22Rv1 (cell line): ENCODE measurements at regions not wholly inside any gene's neighbourhood (a gene's known extent, or its start where the extent isn't known, plus 50 kb on each side); places are given as distances from the start of the nearest gene placed in this dataset.

Experiments
- ZFX ChIP-seq: fragments of 450-650 bp; IDR thresholded peaks from 2 replicates; pipeline ENCODE4 v1.6.1; 2017; ENCODE audit warnings: antibody characterized with exemption, borderline replicate concordance
- TF ChIP-seq, protein P1 (sequence below): fragments of 450-650 bp; IDR thresholded peaks from 2 replicates; pipeline ENCODE4 v1.5.1; 2017; ENCODE audit warnings: mild to moderate bottlenecking

DNA sequence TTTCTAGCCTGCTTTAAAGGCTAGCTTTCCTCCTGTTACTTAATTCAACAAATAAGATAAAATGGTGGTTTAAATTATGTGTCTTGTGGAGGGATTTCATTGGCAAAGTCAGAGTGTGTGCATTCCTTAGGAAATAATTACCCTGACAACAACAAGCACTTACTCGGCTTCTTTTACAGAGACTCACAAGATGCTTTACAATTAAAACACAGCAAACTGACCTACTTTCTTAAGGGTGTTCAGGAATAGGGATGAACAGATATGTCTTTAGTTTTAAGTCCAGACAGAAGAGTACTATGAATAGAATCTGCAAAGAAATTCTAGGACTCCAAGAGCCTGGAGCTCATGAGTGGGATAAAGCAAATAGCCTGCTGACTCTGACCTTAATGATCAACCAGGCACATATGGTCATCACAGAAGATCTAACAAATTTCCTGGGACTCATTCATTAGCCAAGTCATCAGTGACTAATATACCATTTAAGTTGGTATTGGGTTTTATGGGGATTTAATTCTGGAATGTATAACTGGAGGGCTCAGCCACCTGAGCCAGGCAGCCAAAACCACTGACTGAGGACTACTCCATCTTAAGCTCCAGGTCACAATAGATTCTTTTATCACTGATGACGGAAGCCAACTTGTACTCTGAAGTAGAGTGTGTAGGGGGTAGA lies 161.8 kb upstream of the RIMS1 start:
- TF ChIP-seq, protein P1, sequence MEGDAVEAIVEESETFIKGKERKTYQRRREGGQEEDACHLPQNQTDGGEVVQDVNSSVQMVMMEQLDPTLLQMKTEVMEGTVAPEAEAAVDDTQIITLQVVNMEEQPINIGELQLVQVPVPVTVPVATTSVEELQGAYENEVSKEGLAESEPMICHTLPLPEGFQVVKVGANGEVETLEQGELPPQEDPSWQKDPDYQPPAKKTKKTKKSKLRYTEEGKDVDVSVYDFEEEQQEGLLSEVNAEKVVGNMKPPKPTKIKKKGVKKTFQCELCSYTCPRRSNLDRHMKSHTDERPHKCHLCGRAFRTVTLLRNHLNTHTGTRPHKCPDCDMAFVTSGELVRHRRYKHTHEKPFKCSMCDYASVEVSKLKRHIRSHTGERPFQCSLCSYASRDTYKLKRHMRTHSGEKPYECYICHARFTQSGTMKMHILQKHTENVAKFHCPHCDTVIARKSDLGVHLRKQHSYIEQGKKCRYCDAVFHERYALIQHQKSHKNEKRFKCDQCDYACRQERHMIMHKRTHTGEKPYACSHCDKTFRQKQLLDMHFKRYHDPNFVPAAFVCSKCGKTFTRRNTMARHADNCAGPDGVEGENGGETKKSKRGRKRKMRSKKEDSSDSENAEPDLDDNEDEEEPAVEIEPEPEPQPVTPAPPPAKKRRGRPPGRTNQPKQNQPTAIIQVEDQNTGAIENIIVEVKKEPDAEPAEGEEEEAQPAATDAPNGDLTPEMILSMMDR: no peak
- TF ChIP-seq ZFX: no peak
